HG03342 (cell line): ENCODE measurements at regions not wholly inside any gene's neighbourhood (a gene's known extent, or its start where the extent isn't known, plus 50 kb on each side); places are given as distances from the start of the nearest gene placed in this dataset.
"Not testable (repeated sequence)": the region's sequence is repeated elsewhere in the genome, so short reads cannot be mapped to it uniquely, and the experiment has no call there.

Source experiments
- ATAC-seq: cut with Tn5 transposase; IDR thresholded peaks from one replicate; pipeline ENCODE4 v1.9.1; 2021; ENCODE audit warnings: mild to moderate bottlenecking, moderate library complexity; ENCODE audit not compliant: unreplicated experiment

DNA sequence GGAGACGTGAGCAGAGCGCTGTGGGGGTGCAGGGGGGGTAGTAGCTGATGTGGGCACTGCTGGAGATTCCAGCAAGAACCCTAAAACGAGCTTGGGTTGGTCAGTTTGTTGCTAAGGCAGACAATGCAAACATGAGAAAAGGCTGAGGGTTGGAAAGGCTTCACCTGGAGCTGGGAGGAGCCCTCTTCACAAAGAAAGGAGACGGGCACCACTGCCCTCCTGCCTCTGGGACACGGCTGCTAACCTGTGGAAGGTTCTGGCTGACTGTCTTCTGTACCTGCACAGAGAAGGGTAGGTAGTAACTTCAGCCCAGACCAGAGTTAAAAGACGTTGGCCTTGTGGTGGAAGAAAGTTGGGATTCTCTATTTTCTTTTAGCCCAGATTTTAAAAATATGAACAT, 108.7 kb downstream of the SUCLA2 start:
- no peak for ATAC-seq

DNA sequence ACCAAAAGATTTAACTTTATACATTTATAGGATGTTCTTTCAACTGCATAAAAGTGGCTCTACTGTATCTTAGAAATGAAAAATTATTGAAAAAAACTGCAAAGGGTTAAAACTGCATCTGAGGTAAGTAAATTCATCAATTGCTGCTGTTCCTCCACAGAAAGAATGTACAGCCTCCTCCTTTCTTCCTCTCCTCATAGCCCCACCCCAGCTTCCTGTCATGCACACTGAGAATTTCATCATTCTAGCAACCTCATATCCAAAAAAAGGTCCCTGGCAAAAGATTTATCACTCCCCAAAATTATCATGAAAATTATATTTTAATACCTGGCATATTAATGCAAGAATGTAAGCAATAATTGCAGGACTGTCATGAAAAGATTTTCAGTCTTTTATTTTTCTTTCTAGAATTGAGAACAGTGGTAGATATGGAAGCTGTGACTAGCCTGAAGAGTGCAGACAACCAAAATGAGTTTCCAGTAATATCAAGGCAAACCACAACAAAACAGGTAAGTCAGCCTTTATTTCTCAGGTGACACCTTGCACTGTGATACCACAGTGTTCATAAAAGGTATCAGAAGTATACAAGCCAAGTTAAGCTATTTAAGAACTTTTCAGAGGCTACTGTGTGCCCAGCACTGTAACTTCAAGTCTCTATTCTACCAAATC, 110.8 kb downstream of the SUCLA2 start:
- ATAC-seq = no peak

DNA sequence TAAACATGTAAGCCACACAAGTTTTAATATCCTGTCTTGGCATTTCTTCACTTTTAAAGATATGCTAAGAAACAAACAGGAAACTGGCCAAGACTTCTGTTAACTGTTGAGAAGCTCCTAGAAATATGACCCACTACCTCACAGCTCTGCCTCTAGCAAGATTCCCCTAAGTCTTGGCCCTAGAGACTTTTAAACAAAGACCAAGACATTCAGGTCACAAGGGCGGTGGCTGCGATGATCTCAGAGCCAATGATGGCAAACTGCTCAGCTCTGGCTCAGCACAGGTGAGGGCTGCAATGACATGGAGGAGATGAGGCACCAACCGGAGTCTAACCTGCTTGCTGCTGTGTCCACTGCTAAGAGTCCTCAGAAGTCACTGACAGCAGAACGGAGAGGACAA, 114.8 kb downstream of the SUCLA2 start:
- no peak for ATAC-seq

DNA sequence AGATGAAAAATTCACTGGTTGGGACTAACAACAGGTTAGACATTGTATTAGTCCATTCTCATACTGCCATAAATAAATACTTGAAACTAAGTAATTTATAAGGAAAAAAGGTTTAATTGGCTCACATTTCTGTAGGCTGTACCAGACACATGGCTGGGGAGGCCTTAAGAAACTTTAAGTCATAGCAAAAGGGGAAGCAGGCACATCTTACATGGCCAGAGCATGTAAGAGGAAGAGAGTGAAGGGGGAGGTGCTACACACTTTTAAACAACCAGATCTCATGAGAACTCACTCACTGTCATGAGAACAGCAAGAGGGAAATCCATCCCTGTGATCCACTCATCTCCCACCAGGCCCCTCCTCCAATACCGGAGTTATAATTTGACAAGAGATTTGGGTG, 125.9 kb downstream of the SUCLA2 start:
- no peak for ATAC-seq

DNA sequence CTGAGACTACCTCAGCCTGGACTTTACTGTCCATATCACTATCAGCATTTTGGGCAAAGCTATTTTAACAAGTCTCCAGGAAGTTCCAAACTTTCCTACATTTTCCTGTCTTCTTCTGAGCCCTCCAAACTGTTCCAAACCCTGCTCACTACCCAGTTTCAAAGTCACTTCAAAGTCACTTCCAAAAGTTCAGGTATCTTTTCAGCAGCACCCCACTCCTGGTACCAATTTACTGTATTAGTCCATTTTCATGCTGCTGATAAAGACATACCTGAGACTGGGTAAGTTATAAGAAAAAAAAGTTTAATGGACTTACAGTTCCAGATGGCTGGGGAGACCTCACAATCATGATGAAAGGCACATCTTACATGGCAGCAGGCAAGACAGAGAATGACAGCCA, 127.1 kb downstream of the SUCLA2 start:
- not testable (repeated sequence) for ATAC-seq

DNA sequence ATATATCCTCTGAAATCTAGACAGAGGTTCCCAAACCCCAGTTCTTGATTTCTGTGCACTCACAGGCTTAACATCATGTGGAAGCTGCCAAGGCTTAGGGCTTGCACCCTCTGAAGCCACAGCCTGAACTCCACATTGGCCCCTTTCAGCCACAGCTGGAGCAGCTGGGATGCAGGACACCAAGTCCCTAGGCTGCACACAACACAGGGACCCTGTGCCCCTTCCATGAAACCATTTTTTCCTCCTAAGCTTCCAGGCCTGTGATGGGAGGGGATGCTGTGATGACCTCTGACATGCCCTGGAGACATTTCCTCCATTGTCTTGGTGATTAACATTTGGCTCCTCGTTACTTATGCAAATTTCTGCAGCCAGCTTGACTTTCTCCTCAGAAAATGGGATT, 127.8 kb downstream of the SUCLA2 start:
- not testable (repeated sequence) for ATAC-seq

DNA sequence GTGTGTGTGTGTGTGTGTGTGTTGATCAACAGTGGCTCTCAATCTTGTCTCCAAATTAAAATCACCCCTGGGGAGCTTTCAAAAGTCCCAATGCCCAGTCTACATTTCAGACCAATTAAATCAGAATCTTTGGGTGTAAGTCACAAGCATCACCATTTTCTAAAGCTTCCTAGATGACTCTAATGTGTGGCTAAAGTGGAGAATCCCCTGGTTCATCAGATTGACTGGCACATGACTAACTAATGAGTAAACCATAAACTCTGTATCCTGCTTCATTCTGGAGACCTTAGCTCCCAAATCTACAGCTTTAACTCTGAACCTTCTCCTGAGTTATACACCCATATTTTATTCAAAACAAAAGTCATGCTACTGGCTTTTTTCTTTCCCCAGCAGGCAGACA, 131.3 kb downstream of the SUCLA2 start:
- ATAC-seq = no peak

DNA sequence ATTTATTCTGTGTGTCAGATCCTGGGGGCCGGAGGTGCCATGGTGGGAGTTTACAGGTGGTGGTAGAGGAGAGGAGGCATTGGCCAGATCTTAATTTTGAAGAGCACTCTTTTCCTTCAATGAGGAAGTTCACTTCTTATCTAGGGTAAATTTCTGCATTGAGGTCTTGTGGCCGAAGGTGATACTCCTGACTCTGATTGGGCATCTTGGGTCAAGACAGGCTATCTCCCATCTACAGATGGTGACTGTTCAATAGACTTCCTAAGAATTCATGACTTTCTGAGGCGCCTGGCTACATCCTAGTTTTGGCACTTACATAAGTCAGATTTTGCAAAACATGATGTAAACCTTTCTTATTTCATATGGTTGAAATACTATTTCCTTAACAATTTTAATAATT, 135.2 kb downstream of the SUCLA2 start:
- no peak for ATAC-seq

DNA sequence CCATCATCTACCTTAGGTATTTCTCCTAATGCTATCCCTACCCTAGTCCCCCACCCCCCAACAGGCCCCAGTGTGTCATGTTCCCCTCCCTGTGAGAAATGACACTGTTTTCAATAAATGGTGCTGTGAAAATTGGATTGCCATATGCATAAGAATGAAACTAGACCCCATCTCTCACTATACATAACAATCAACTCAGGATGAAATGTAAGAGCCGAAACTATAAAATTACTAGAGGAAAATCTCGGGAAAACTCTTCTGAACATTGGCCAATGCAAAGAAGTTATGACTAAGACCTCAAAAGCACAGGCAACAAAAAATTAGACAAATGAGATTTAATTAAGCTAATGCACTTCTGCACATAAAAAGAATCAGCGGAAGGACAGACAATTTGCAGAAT, 138.2 kb downstream of the SUCLA2 start:
- ATAC-seq = no peak

DNA sequence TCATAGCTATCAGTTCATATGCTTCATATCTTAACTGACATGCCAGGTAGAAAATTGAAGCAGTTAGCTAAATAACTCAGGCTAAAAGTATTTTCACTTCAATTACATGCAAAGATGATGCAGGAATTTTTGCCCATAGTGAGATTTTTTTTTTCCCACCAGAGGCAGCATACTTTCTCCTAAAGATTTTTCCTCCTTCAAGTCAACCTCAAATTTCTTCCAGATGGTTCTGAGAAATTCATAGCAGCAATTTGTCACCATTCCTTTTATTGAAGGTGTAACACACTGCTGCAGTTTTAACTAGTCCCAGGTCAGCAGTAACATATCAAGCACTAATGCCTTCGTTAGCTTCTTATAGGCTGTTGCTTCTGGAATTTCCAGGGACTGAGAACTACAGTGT, 141.9 kb downstream of the SUCLA2 start:
- no peak for ATAC-seq

DNA sequence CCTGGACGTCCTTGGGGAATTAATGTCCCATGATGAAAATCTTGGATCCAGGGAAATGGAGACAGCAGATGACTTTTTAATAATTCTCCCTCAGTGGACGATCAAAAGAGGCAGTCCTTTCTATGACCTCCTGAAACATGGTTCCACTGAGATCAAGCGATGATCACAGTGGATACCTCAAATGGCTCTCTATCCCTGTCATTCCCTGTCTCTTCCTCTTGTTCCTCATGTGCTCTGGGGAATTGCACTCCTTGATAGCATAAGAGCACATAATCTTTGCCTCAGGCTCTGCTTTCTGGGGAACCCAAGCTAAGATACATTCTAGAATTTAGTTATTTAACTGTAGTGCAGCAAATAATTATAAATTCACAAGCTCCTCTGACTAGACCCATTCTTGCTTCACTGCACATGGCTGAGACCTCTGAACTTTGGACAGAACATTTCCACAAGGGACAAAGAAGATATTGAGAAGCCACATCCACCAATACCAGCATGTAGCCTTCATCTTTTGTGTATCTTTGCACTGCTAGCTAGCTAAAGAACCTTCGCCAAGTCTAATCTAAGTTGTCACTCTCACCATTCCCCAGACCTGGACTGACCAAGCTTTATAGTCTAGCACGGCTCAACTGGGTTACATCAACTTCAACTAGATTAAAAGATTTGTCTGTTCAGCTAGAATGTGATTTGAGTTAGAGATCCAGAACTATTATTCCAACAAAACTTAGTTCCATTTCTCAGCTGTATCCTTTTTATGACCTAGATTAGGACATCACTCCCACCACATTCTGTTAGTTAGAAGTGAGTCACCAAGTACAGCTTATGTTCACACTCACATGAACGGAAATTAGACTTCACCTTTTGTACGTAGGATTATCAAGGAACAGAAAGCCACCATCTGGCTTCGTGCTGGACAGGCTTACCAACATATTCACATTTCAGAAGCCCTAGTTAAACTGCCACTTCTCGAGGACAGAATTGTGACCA, 142.7 kb downstream of the SUCLA2 start:
- ATAC-seq = no peak

DNA sequence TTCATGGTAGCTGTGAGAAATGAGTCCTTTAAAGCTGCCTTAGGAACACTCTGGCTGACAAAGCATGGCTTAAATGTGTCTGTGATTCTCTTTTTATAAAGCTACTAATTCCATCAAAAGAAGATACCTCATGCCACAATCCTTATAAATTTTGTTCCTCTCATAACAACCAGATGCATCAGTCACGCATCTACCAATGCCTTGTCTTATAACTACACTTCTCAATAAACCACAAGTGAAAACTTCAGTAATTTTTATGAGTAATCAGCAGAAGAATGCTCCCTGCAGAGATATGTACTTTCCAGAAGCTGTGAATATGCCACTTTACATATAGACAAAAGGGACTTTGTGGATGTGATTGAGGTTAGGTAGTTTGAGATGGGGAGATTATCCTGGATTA, 147.8 kb downstream of the SUCLA2 start:
- ATAC-seq = no peak

DNA sequence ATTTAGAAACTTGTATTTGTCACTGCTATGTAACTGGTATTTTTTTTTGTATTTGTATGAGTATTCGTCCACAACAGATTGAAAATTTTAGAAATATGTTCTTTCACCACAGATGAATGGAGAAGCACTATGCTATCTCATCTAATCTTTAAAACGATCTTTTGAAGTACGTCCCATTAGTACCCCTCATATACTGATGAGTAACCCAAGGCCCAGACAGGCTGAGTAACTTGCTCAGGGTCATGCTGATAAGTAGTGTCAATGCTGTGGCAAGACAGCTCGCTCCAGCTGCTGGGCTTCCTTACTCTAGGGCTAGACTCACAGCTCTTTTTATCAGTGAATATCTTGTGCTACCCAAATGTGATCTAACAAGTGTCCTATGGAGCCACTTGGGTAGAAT, 154.2 kb downstream of the SUCLA2 start:
- no peak for ATAC-seq

DNA sequence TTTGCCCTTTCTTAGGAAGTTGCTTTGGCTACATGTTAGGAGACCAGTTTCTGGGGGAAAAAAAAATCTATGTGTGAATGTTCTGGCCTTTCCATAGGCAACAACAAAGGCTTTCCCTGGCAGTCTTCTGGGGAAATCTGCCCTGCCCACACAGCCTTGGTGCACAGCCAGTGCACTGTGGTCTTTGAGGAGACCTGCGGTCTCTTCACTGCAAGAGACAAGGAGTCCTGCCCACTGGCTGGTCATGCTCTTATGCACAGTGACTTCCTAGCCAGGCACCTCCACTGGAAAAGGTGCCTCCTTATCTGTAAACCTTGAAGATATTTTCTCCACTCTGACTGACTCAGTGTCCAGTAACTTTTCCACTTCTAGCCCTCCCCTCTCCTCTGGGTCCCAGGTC, 155.1 kb downstream of the SUCLA2 start:
- ATAC-seq = no peak

DNA sequence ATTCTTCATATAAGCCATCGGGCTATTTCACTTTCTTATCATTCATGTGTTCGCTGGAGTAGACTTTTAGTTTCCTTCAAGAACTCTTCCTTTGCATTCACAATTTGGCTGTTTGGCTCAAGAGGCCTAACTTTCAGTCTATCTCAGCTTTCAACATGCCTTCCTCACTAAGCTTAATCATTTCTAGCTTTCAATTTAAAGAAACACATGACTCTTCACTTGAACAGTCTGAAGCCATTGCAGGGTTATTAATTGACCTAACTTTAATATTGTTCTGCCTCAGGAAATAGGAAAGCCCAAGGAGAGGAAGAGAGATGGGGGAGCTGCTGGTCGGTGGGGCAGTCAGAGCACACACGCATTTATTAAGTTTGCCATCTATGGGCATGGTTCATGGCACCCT, 158.1 kb downstream of the SUCLA2 start:
- peak; percentile 65 for ATAC-seq

DNA sequence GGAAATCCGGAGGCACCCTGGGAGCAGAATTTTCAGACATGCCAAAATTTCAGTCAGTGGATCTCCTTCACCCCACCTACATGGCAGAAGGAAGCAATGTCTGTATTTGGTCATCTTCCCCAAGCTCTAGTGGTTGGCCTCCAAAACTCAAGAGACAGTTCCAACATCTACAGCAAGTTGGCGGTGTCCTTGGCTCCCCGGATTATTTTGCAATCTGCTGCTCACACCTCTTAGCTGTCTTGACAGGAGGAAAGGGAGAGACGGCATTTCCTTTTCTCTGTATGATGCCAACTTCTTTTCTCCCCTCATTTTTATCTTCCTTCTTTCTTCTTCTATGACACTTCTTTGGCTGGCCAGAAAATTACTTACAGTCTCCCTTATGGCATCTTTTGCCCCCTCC, 159.9 kb downstream of the SUCLA2 start:
- ATAC-seq = no peak

DNA sequence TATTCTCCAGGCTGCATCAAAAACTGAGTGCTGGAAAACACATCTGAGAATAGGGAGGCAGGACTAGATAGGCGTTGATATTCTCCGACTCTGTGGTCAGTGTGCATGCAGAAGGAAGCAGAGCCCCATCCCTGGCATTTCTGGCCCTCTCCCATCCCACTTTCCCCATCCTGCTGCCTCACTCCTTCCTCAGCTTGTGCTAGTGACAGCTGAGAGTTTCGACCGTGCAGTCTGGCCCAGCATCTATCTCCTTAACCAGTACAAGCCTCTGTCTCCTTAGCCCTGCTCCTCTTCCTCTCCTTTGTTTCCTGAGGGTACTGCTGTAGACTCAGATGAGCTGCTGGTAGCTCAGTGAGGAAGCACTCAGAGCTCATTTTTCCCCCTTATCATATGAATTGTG, 163.2 kb downstream of the SUCLA2 start:
- no peak for ATAC-seq

DNA sequence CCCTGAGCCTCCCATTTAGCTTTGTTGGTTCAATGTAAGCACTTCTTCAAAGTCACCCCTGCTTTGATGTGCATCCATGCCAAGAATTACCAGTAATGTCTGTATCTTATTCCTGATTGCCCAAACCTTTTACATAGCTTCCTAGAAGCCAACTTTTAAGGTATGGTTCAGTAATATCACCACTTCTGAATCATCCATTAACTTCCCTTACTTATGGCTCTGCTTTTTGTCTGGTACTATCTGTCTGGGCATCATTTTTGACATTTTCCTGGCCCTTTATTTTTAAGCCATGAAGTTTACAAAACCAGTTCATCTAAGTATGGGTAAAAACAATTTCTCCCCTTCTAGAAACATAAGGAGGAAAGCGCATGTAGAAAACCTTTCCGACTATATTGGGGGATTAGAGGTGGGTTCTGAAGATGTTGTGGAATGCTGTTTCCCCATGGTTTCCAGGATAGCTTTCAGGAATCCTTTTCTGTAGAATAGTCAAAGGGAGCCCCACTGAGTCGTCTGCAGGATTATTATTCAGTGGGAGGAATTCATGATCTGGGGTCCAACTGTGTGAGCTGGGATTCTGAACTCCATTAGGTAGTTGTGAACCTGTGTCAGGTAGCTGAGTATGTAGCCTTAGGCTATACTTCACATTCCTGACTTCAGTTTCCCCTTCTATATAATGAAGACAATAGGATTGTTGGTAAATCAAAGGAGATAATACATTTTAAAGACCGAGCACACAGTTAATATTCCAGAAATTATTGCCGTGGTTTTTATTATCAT, 163.8 kb downstream of the SUCLA2 start:
- ATAC-seq = no peak

DNA sequence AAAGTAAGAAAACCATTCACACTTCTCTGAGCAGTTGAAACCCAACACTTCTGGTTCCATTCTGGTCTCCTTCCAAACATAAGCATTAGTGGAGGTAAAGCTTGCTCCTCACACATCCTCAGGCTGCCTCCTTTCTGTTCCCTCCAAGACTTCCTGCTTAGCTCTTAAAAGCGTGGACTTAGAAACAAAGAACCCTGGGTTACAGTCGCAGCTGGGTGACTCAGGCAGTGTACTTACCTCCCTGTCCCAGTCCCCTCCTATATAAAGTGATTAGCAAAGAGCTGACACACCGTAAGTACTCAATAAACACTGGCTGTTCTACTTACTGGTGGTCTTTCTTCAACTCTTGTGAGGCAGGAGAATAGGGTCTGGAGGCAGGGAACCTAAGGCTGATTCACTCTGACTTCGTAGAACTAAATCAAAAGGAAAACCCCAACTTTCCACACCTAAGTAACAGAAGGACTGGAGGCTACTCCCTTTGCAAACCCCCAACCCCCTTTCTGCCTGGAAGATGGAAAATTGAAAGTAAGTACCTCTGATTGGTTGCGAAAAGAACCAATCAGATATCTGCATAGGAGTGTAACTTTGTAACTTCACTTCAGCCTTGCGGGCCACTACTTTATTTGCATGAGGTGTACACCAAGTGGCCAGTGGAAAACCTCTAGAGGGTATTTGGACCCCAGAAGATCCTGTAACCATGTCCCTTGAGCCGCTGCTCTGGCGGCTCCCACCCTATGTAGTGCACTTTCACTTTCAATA, 165.4 kb downstream of the SUCLA2 start:
- ATAC-seq = no peak

DNA sequence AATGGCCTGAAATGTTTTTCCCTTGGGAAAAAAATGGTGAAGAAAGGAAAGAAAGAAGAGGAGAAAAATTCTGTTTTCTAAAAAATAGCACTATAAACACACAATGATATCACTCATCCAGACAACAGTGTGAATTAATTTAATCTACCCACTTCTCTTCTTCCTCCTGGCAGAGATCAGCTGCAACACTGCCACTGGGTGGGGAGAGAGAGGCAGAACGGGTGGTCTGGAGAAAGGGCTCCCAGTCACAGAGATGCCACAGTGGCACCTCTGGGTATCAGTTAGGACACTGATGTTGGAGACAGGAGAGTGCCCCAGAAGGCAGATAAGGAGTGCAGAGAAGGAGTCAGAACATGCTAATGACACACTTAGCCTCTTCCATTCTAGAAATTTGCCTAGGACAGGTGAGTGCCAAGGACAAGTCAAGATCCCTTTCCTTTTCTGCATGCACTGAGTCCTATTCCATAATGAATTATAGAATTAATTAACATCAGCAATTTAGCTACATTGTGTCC, 168.6 kb downstream of the SUCLA2 start:
- no peak for ATAC-seq

DNA sequence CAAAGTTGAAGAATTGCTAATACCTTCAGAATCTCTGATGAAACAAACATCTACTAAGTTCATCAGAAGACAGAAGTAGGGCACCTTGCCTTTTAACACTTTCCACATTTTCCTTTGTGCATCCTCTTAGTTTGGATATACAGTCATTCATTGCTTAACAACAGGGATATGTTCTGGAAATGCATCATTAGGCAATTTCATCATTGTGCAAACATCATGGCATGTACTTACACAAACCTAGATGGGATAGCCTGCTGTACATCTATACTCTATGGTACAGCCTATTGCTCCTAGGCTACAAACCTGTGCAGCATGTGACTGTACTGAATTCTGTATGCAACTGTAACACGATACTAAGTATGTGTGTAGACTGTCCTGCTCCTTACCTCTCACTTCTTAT, 169.8 kb downstream of the SUCLA2 start:
- no peak for ATAC-seq
